GM21447 (cell line): ENCODE measurements at regions not wholly inside any gene's neighbourhood (a gene's known extent, or its start where the extent isn't known, plus 50 kb on each side); places are given as distances from the start of the nearest gene placed in this dataset.

Source experiments
- ATAC-seq: cut with Tn5 transposase; IDR thresholded peaks from one replicate; pipeline ENCODE4 v1.9.1; 2021; ENCODE audit not compliant: unreplicated experiment

DNA sequence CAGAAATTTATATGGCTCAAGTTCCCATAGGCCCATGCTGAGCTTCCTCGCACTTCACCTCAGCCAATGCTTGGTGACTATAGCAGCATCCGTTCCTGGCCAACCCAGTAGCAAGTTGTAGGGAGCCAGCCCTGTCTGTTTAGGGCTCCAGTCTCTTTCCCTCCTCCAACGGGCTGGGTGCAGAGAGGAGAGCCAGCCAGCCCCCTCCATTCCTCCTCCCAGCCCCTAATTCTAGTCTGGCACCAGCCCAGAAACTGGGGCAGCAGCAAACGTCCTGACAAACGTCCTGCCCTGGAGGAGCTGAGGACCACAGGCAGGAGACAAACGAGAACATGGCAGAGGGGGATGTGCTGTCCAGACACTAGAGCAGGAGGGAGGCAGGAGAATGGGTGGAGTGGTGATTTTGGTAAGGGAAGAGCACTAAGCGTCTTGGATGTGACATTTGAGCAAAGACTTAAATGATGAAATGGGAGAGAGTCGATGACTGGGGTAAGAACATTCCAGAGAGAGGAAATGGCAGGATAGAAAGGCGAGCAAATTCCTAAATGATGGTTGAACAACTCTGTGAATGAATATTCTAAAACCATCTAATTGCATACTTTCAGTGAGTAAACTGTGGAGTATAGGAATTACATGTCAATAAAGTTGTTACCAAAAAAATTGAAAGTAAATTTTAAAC lies 222.5 kb upstream of the DAPK1 start:
- no peak for ATAC-seq

DNA sequence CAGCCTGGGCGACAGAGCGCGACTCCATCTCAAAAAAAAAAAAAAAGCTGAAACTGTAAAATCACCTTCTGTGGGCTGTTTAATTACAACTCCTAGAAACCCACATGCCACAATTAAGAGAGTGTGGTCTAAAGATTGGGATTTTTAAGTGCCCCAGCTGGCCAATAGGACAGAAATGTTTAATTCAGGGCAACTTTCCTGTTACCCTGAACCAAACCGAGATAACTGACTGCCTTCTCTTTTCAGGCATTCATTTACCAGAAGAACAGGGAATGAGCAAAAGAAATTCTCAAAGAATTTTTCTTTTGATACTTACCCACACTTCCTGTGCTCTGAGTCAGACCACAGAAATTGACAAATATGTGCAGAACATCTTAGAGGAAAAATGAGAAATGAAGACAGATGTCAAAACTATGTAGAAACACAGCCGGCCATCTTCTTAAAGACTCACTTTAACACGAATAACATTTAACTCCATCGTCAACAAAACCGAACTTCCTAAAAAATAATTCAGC lies 221.3 kb upstream of the DAPK1 start:
- no peak for ATAC-seq

DNA sequence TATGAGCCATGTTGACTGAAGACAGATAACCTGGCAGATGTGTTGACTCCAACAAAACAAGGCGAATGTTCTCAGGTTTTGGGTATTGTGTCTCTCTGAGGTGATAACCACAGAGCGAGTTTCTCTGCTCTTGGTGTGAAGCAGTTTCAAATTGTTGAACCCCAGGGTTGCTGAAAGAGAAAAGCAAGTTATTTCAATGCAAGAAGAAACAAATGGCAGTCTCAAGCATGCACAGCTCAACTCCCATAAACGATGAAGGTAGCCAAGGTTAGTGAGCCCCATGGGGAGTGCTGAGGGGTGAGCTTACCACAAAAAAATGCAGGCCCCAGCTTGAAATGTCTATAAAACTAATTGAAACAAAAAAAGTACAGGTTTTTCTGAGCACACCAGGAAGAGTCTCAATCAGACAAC lies 220.8 kb upstream of the DAPK1 start:
- no peak for ATAC-seq

DNA sequence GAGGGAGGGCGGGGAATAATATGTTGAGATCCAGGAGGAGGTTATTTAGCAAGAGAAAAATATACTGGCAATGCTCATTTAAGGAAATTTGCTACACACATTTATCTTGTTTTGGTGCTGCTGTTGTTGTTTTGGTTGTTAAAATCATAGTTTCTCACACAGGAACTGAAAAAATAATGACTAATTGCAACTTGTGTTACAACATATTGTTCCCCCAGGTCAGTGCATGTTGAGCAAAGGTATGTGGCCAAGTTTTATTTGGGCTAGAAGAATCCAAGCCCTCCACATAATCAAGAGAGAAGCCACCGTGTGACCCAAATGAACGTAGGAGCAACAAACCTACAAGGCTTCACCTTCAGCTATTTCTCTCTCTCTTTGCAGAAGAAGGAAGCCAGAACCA lies 220.3 kb upstream of the DAPK1 start:
- no peak for ATAC-seq

DNA sequence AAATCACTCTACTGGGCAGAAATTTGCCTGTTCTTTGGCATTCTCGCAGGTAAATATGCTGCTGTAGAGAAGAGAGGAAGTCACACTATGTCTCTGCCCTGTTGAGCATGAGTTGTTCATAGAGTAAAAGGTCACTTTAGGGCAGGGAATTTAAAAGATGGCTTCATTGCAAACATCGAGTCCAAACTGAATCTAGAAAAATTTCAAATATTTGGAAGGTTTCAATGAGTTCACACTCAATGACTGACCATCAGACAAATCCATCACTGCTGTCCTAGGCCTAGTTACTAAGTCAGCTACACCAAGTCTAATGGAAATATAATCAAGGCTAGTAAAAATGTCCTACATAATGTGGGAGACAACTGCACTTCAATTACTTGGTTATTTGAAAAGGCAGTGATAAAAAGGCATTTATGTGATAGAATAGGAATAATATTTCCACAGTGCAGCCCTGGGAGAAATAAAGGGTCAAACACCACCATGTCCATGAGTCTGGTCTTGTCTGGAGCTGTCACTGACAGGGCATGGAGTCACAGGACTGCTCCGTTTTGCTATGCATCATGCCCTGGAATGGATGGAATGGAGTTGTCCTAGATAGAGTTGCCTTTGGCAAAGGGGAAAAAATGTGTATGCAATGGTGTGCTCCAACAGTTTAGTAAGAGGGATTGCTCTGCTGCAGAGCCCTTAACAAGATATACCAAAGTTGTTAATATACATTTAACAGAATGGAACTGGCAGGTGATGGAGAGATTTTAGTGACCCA lies 218.5 kb upstream of the DAPK1 start:
- ATAC-seq = no peak

DNA sequence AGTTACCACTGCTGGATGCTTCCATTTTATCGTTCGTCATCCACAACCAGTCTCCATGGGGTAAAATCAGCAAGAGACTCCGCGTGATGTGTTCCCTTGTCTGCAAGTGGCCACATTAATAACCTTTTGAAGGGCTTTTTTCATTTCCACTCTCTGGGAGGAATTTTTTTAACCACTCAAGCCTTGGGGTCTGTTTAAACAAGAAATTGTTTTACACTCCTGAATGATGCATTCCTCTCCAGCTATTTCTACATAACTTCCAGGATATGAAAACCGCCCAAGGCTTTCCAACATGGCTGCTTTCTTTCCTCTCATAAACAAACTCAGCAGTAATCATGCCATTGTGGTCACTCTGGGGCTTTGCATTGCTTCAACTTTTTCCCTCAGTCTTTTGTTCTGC lies 217.2 kb upstream of the DAPK1 start:
- ATAC-seq = no peak

DNA sequence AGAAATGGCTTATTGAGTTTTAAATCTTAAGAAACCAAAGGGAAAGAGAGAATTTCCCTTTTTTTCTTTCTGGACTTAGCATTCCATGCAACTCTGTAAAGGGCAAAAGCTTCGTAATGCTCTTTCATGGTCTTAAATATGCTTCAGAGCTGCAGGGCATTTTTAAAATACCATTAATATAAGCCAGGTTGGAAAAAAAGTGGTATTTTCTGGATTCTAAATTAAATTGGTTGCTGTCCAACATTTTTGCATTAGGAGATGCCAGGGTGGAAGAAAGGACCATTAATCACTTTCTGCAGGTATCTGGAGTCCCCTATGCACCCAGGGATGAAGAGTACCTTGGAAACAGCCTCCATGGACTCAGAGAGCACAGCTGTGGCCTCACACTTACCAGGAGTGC lies 215.1 kb upstream of the DAPK1 start:
- ATAC-seq = no peak

DNA sequence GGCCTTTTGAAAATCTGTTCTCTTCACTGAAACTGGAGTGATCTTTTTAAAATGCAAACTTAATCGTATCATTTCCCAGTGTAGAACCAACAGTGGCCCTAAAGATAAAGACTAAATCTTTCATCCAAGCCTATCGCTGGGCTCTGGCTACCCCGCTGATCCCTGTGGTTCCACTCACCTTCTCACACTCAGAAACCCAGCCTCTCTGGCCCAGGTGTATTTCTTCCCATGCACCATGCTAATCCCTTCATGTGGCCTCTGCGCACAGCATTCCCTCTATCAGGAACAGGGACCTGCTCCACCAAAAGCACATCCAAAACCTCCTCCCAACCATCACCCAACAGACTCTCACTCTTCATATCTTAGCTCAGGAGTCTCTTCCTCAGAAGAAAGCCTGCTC lies 214.1 kb upstream of the DAPK1 start:
- ATAC-seq = no peak

DNA sequence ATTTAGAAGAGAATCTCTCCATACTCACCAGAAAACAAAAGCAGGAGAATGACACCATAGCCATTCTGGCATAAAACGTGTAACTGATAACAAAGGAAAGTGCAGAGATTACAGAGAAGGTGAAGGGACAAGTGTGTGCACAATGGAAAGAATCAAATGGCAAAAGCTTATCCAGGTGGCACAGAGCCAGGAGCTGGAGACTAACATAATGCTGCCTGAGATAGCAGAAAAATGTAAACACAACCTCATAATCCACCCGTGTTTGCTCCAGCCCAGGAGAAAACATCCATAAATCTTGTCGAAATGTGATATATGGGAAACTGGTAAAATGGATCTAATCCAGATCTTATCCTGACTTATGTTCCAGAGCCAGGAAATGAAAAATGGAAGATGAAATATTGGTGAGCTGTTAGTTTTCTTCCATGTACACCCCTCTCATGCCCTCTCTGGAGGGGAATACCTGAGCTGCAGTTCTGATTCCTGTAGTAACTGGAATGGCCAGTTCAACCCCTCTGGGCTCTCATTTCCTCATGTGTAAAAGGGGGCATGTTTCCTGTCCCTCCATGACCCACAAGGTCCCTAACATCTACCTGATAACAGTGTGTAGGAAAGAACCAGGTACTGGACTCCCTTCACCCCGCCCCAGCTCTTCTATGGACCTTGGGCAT lies 212.3 kb upstream of the DAPK1 start:
- no peak for ATAC-seq

DNA sequence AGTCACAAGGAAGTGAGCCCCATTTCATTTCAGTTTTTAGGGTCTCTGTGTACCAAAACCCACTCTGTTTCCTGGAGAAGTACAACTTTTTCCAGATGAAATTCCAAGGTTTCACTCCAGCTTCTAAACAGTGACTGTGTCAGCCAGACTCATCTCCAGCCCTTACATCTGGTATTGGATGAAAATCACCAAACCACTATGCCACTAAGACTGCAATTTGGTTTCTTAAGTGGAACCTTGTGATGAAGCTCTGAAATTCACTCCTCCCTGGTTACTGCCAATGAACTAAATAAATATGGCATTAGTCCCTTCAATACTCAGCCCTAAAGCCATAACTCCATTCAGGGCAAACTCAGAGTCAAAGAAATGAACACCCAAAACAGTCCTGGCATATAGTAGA lies 211.2 kb upstream of the DAPK1 start:
- ATAC-seq = no peak

DNA sequence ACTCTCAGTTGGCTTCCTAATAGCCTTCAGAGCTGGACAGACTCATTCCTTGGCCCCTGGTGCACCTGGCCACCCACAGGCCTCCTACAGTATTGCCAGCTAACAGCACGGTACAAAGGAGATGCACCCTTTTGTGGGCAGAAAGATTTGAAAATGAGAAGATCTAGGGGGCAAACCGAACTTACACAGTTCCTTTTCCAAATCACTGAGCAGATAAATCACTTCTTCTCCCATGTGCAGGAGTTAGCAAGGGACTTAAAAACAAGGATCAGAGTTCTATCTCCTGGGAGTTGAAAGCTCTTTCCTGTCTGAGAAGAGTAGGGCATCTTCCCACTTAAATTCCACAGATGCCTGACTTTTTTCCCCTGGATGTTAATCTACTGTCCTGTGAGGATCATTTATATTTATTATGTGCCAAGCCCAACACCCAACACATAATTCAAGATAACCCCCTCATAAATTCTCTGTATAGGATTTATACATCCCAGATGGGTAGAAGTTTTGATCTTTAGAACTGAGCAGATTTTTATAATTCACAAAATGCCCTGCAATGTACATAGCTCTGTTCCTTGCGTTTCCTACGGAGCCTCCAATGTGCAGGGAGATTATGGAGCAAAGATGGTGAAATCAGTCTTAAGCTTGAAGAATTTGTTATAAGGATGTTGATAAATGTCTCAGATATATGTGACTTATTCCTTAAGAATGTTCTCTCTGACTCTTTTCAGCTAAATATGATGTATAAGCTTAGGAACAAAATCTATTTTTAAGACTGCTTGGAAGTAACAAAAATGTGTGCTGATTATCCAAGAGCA lies 207.2 kb upstream of the DAPK1 start:
- no peak for ATAC-seq

DNA sequence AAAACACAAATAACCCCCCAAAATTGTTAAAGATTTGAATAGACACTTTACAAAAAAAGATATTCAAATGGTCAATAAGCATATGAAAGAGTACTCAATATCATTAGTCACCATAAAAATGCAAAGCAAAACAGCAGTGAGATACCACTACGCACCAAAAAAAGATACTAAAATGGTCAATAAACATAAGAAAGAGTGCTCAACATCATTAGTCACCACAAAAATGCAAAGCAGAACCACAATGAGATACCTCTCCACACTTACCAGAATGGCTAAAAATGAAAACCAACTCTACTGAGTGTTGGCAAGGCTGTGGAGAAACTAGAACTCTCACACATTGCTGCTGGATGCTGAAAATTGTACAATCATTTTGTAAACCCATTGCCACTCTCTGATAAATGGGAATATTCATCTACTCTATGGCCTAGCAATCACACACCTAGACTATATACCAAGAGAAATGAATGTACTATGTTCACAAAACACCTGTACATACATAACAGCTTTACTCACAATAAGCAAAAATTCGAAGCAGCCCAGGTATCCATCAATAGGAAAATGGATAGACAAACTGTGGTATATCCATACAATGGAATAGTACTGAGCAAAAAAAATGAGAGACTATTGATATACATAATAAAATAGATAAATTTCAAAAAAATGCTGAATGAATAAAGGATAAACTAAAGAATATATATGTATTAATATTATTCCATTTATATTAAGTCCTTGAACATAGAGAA lies 205.0 kb upstream of the DAPK1 start:
- ATAC-seq = no peak

DNA sequence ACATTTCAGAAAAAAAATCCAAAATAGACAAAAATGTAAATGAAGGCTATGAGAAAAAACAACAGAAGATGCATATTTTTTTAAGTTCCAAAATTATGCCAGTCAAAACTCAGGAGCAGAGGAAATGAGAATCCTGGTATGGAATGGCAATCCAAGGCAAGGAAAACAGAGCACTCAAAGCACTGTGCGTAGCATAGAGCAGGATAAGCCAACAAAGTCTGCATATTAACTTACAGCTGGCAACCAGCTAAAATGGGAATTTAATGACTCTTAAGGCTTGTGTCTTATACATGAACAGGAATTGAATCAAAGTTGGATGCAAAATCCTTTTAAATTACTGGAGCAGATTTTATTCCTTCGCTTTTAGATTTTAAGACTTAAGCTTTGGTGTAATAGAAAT lies 203.5 kb upstream of the DAPK1 start:
- ATAC-seq = no peak

DNA sequence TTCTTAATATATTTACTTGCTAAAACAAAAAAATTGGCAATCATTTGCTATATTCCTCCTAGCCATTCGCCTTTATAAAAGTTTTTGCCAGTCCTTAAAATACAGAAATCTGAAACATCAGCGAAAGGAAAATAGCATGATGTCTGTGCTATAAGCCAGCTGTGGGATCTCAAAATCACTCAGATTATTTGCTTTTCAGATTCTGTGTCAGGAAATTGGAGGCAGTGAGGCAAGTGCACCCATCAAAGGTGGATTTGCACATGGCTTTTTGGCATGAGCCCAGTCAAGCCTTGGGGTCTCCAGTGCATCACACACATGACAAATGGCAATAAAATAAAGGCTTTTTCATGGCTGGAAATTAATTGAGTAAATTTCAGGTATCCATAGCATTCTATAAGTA lies 196.8 kb upstream of the DAPK1 start:
- no peak for ATAC-seq

DNA sequence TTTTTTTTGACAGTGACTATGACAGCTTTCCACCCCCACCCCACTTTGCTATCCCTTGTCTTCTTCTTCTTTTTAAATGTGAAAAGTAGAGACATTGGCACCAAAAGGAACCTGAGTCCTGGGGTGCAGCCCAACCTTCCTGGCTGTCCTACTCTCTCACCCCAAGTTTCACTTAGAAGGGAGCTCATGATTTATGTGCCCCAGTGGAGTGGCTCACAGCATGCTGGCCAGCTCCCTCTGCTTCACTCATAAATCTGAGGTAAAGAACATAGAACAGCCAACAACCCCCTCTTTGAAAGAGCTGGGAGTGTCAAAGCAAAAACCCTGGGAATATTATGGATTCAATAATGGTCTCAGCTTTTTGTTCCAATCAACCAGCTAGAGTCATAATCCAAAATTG lies 196.3 kb upstream of the DAPK1 start:
- no peak for ATAC-seq

DNA sequence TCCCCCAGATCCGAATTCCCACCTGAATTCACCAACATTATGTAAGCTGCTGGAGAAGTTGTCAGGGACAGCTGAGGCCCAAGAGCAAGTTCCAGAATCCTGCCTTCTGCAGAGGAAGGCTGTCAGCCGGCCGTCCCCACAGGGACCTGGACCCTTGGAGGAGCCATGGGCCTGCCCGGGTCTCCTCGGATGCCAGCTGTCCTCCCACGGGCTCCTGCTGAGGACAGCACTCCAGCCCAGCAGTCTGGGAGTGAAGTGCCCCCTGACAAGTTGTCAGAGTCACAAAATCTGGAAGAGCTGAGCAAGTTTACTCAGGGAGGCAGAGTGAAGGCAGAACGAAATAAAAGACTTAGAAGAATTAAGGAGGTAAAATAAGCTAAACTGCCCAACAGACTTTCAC lies 192.5 kb upstream of the DAPK1 start:
- ATAC-seq = no peak

DNA sequence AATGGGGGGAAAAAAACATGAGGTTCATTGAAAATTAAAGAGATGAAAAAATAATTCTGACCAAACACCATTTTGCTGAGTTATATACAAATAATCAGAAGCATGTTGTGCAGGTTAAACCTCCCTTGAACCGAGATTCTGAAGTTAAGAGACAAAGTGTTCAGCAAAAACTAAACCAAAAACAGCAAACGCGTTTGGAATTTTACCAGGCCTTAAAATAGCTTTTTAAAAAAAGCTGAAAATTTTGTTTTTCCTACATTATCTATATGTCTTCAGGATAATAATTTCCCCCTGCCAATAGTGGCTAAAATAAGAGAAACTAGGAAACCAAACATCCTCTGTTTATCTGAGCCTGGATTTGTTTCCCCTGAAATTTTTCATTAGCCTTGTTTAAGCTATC lies 191.7 kb upstream of the DAPK1 start:
- ATAC-seq = no peak

DNA sequence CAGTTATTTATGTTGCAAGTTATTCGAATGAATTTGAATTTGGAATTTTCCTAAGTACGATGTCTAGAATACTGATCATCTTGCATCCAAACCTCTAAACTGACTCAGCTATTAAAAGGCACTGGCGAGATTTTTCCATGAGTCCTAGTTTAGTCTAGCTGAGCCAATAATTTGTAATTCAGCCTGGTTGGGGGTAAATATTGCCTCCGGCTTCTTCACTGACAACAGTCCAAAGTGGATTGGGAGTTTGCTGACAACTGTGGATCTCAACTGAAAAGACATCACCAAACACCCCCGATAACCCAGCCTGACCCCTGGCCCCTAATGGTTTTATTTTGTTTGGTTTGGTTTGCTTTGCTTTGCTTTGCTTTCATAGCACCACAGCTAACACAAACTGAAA lies 189.8 kb upstream of the DAPK1 start:
- ATAC-seq = no peak

DNA sequence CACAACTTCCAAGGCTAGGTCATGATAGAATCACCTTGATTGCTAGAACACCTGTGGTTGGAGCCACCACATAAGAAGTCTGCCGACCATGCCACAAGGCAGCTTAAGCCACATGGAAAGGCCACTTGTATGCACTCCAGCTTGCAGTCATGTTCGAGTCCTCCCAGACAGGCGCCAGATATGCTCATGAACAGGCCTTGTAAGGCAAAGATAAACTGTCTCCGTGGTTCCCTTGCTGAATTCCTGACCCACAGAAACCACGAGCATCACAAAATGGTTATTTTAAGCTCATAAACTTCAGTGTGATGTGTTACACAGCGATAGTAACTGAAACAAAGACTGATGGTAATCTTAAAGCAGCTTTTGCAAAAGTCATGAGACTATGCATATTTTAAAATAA lies 188.4 kb upstream of the DAPK1 start:
- no peak for ATAC-seq

DNA sequence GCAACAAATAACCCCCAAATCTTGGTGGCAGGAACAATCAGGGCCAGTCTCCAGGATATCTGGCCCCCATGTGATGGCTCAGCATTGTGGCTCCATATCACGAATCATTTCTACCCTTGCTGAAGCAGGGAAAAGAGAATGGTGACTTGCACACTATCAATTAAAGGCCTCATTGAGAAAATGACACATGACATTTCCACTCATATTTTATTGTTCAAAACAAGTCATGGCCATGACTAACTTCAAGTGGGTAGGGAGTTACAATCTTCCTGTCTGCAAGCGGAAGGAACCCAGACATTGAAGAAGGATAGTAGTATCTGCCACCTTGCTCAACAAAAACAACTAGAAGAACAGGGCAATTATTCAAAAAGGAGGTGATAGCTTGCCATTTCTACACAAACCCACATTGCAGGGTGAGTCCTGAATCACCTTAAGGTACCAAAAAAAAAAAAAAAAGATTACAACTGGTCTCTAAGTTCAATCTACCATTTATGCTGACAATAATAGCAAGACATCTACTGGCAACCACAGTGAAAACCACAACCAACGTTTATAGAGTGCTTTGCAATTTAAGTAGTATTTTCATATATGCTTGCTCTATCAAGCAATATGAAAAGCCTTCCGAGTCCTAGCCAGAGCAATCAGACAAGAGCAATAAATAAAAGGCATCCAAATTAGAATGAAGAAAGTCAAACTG lies 186.7 kb upstream of the DAPK1 start:
- no peak for ATAC-seq
